ENCODE measurements at regions not wholly inside any gene's neighbourhood (a gene's known extent, or its start where the extent isn't known, plus 50 kb on each side); places are given as distances from the start of the nearest gene placed in this dataset.

GRCh38 chr2:155714983-155715382, 617.5 kb downstream of the NR4A2 start:
- TF ChIP-seq, protein P1, sequence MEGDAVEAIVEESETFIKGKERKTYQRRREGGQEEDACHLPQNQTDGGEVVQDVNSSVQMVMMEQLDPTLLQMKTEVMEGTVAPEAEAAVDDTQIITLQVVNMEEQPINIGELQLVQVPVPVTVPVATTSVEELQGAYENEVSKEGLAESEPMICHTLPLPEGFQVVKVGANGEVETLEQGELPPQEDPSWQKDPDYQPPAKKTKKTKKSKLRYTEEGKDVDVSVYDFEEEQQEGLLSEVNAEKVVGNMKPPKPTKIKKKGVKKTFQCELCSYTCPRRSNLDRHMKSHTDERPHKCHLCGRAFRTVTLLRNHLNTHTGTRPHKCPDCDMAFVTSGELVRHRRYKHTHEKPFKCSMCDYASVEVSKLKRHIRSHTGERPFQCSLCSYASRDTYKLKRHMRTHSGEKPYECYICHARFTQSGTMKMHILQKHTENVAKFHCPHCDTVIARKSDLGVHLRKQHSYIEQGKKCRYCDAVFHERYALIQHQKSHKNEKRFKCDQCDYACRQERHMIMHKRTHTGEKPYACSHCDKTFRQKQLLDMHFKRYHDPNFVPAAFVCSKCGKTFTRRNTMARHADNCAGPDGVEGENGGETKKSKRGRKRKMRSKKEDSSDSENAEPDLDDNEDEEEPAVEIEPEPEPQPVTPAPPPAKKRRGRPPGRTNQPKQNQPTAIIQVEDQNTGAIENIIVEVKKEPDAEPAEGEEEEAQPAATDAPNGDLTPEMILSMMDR (IDR thresholded peaks at IDR 0.05), result no peak
- no peak for TF ChIP-seq POLR2AphosphoS5 (IDR thresholded peaks at IDR 0.05)

Data from sigmoid colon (tissue), 4 donors.